ENCODE measurements at regions not wholly inside any gene's neighbourhood (a gene's known extent, or its start where the extent isn't known, plus 50 kb on each side); places are given as distances from the start of the nearest gene placed in this dataset.

GRCh38 chr14:61226015-61226654 lies 55.0 kb downstream of the TMEM30B start:
- Histone ChIP-seq H3K9me3 (no peaks in the 10 kb centered on the region), H3K4me3 (ENCODE audit: control insufficient read depth in 1 of 2, extremely low read depth in 1 of 2, low read length in 1 of 2) (no peak overlapping the region), H3K27ac (ENCODE audit: low read length) (no peak overlapping the region), H3K36me3 (ENCODE audit: control insufficient read depth in 2 of 2, extremely low read depth in 1 of 2, insufficient read depth in 1 of 2, low read length in 1 of 2) (no peaks in the 10 kb centered on the region), H3K27me3 (replicated peaks in 1 of 2; ENCODE audit: control insufficient read depth in 2 of 2, extremely low read depth in 1 of 2, insufficient read depth in 2 of 2, low read length in 1 of 2) (peaks cover 0 to 8% of the 10 kb centered on the region in 2 experiments), H3K4me1 (ENCODE audit: control insufficient read depth in 1 of 2, extremely low read depth in 1 of 2, insufficient read depth in 2 of 2, low read length in 2 of 2) (no peaks in the 10 kb centered on the region)
- 67% methylated on average over 2 of the region's 5 CpGs for WGBS (ENCODE audit: insufficient coverage)
- DNase-seq (no peak), ATAC-seq (replicated peaks in 1 of 4) (no peak)
- H3K4me1 Mint-ChIP-seq: no peaks in the 10 kb centered on the region
- peaks cover 29 to 37% of the 10 kb centered on the region in 2 donors for H3K27me3 Mint-ChIP-seq
- H3K9me3 Mint-ChIP-seq: no peaks in the 10 kb centered on the region
- ChIA-PET POLR2A (no interaction called here), CTCF (no interaction called here)
- no peak overlapping the region for H3K27ac Mint-ChIP-seq
- H3K36me3 Mint-ChIP-seq: no peaks in the 10 kb centered on the region
- no peak overlapping the region for H3K4me3 Mint-ChIP-seq

- ATAC-seq (replicated peaks in 1 of 4) (no peak), DNase-seq (no peak)
- H3K27ac ChIP-seq (ENCODE audit: low read length): no peak overlapping the region
- no peak overlapping the region for H3K4me3 Mint-ChIP-seq
- POLR2A ChIA-PET: no interaction called here
- CTCF ChIA-PET: no interaction called here
- H3K9me3 Mint-ChIP-seq: no peaks in the 10 kb centered on the region
- WGBS (ENCODE audit: insufficient coverage): 100% methylated on average over 2 of the region's 6 CpGs
- H3K27ac Mint-ChIP-seq: no peak overlapping the region
- no peaks in the 10 kb centered on the region for H3K4me1 Mint-ChIP-seq
- no peak overlapping the region for H3K4me3 ChIP-seq (ENCODE audit: control insufficient read depth in 1 of 2, extremely low read depth in 1 of 2, low read length in 1 of 2)
- H3K4me1 ChIP-seq (ENCODE audit: control insufficient read depth in 1 of 2, extremely low read depth in 1 of 2, insufficient read depth in 2 of 2, low read length in 2 of 2): no peaks in the 10 kb centered on the region
- no peaks in the 10 kb centered on the region for H3K9me3 ChIP-seq
- H3K36me3 Mint-ChIP-seq: no peaks in the 10 kb centered on the region
- no peaks in the 10 kb centered on the region for H3K36me3 ChIP-seq (ENCODE audit: control insufficient read depth in 2 of 2, extremely low read depth in 1 of 2, insufficient read depth in 1 of 2, low read length in 1 of 2)
- H3K27me3 Mint-ChIP-seq: peaks cover 32 to 37% of the 10 kb centered on the region in 2 donors
- H3K27me3 ChIP-seq (replicated peaks in 1 of 2; ENCODE audit: control insufficient read depth in 2 of 2, extremely low read depth in 1 of 2, insufficient read depth in 2 of 2, low read length in 1 of 2): peaks cover 0 to 11% of the 10 kb centered on the region in 2 experiments
These were observed 55.8 kb downstream of the TMEM30B start for GRCh38 chr14:61225344-61225743.

GRCh38 chr14:61223552-61223951 lies 57.6 kb downstream of the TMEM30B start:
- Mint-ChIP-seq H3K36me3 (no peaks in the 10 kb centered on the region), H3K9me3 (no peaks in the 10 kb centered on the region), H3K27me3 (peaks cover 43 to 49% of the 10 kb centered on the region in 2 donors), H3K4me1 (no peaks in the 10 kb centered on the region), H3K4me3 (no peak overlapping the region), H3K27ac (no peak overlapping the region)
- no peaks in the 10 kb centered on the region for H3K4me1 ChIP-seq (ENCODE audit: control insufficient read depth in 1 of 2, extremely low read depth in 1 of 2, insufficient read depth in 2 of 2, low read length in 2 of 2)
- ChIA-PET POLR2A (no interaction called here), CTCF (no interaction called here)
- peaks cover 0 to 11% of the 10 kb centered on the region in 2 experiments for H3K27me3 ChIP-seq (replicated peaks in 1 of 2; ENCODE audit: control insufficient read depth in 2 of 2, extremely low read depth in 1 of 2, insufficient read depth in 2 of 2, low read length in 1 of 2)
- no peak for DNase-seq
- no peaks in the 10 kb centered on the region for H3K9me3 ChIP-seq
- no peak overlapping the region for H3K4me3 ChIP-seq (ENCODE audit: control insufficient read depth in 1 of 2, extremely low read depth in 1 of 2, low read length in 1 of 2)
- H3K27ac ChIP-seq (ENCODE audit: low read length): no peak overlapping the region
- no peak for ATAC-seq (replicated peaks in 1 of 4)
- H3K36me3 ChIP-seq (ENCODE audit: control insufficient read depth in 2 of 2, extremely low read depth in 1 of 2, insufficient read depth in 1 of 2, low read length in 1 of 2): no peaks in the 10 kb centered on the region

GRCh38 chr14:61222388-61222787 lies 58.8 kb downstream of the TMEM30B start:
- Mint-ChIP-seq H3K4me1 (no peaks in the 10 kb centered on the region), H3K9me3 (no peaks in the 10 kb centered on the region), H3K27me3 (peaks cover 43 to 52% of the 10 kb centered on the region in 2 donors), H3K36me3 (no peaks in the 10 kb centered on the region), H3K4me3 (no peak overlapping the region), H3K27ac (no peak overlapping the region)
- no peaks in the 10 kb centered on the region for H3K36me3 ChIP-seq (ENCODE audit: control insufficient read depth in 2 of 2, extremely low read depth in 1 of 2, insufficient read depth in 1 of 2, low read length in 1 of 2)
- DNase-seq: no peak
- H3K4me1 ChIP-seq (ENCODE audit: control insufficient read depth in 1 of 2, extremely low read depth in 1 of 2, insufficient read depth in 2 of 2, low read length in 2 of 2): no peaks in the 10 kb centered on the region
- ChIA-PET POLR2A (no interaction called here), CTCF (interaction anchor here in 1 of 2 donors (0.6 kb wide), 1 partner anchor 59 kb away, joined by 3 read pairs; no protein-coding TSS in a partner anchor)
- no peak overlapping the region for H3K4me3 ChIP-seq (ENCODE audit: control insufficient read depth in 1 of 2, extremely low read depth in 1 of 2, low read length in 1 of 2)
- no peak for ATAC-seq (replicated peaks in 1 of 4)
- 83% methylated on average over 2 of the region's 3 CpGs for WGBS (ENCODE audit: insufficient coverage)
- peaks cover 0 to 11% of the 10 kb centered on the region in 2 experiments for H3K27me3 ChIP-seq (replicated peaks in 1 of 2; ENCODE audit: control insufficient read depth in 2 of 2, extremely low read depth in 1 of 2, insufficient read depth in 2 of 2, low read length in 1 of 2)
- H3K9me3 ChIP-seq: no peaks in the 10 kb centered on the region
- H3K27ac ChIP-seq (ENCODE audit: low read length): no peak overlapping the region

GRCh38 chr14:61221906-61222305 lies 59.2 kb downstream of the TMEM30B start:
- H3K27ac Mint-ChIP-seq: no peak overlapping the region
- H3K27me3 Mint-ChIP-seq: peaks cover 40 to 52% of the 10 kb centered on the region in 2 donors
- H3K27me3 ChIP-seq (replicated peaks in 1 of 2; ENCODE audit: control insufficient read depth in 2 of 2, extremely low read depth in 1 of 2, insufficient read depth in 2 of 2, low read length in 1 of 2): peaks cover 0 to 11% of the 10 kb centered on the region in 2 experiments
- no peak overlapping the region for H3K4me3 ChIP-seq (ENCODE audit: control insufficient read depth in 1 of 2, extremely low read depth in 1 of 2, low read length in 1 of 2)
- no peak overlapping the region for H3K4me3 Mint-ChIP-seq
- DNase-seq (no peak), ATAC-seq (replicated peaks in 1 of 4) (no peak)
- POLR2A ChIA-PET: no interaction called here
- H3K4me1 Mint-ChIP-seq: no peaks in the 10 kb centered on the region
- no peaks in the 10 kb centered on the region for H3K4me1 ChIP-seq (ENCODE audit: control insufficient read depth in 1 of 2, extremely low read depth in 1 of 2, insufficient read depth in 2 of 2, low read length in 2 of 2)
- CTCF ChIA-PET: no interaction called here
- no peaks in the 10 kb centered on the region for H3K36me3 Mint-ChIP-seq
- WGBS (ENCODE audit: insufficient coverage): no CpG with 5 or more reads among the region's 3 CpGs
- no peaks in the 10 kb centered on the region for H3K9me3 ChIP-seq
- no peak overlapping the region for H3K27ac ChIP-seq (ENCODE audit: low read length)
- no peaks in the 10 kb centered on the region for H3K9me3 Mint-ChIP-seq
- no peaks in the 10 kb centered on the region for H3K36me3 ChIP-seq (ENCODE audit: control insufficient read depth in 2 of 2, extremely low read depth in 1 of 2, insufficient read depth in 1 of 2, low read length in 1 of 2)

- no peaks in the 10 kb centered on the region for H3K9me3 Mint-ChIP-seq
- no peaks in the 10 kb centered on the region for H3K4me1 Mint-ChIP-seq
- H3K36me3 Mint-ChIP-seq: no peaks in the 10 kb centered on the region
- H3K4me3 ChIP-seq (ENCODE audit: control insufficient read depth in 1 of 2, extremely low read depth in 1 of 2, low read length in 1 of 2): no peak overlapping the region
- DNase-seq: no peak
- no peaks in the 10 kb centered on the region for H3K9me3 ChIP-seq
- no peak overlapping the region for H3K27ac ChIP-seq (ENCODE audit: low read length)
- no peak overlapping the region for H3K27ac Mint-ChIP-seq
- no CpG with 5 or more reads among the region's 3 CpGs for WGBS (ENCODE audit: insufficient coverage)
- no peaks in the 10 kb centered on the region for H3K4me1 ChIP-seq (ENCODE audit: control insufficient read depth in 1 of 2, extremely low read depth in 1 of 2, insufficient read depth in 2 of 2, low read length in 2 of 2)
- H3K27me3 ChIP-seq (replicated peaks in 1 of 2; ENCODE audit: control insufficient read depth in 2 of 2, extremely low read depth in 1 of 2, insufficient read depth in 2 of 2, low read length in 1 of 2): peaks cover 0 to 11% of the 10 kb centered on the region in 2 experiments
- no peak for ATAC-seq (replicated peaks in 1 of 4)
- ChIA-PET POLR2A (no interaction called here), CTCF (interaction anchor here in 1 of 2 donors (0.9 kb wide), 1 partner anchor 618 kb away, joined by 7 read pairs; no protein-coding TSS in a partner anchor)
- H3K4me3 Mint-ChIP-seq: no peak overlapping the region
- peaks cover 38 to 45% of the 10 kb centered on the region in 2 donors for H3K27me3 Mint-ChIP-seq
- no peaks in the 10 kb centered on the region for H3K36me3 ChIP-seq (ENCODE audit: control insufficient read depth in 2 of 2, extremely low read depth in 1 of 2, insufficient read depth in 1 of 2, low read length in 1 of 2)
These were observed 61.5 kb downstream of the TMEM30B start for GRCh38 chr14:61219673-61220072.

GRCh38 chr14:61219256-61219655 lies 61.9 kb downstream of the TMEM30B start:
- H3K27me3 ChIP-seq (replicated peaks in 1 of 2; ENCODE audit: control insufficient read depth in 2 of 2, extremely low read depth in 1 of 2, insufficient read depth in 2 of 2, low read length in 1 of 2): peaks cover 0 to 11% of the 10 kb centered on the region in 2 experiments
- H3K9me3 ChIP-seq: no peaks in the 10 kb centered on the region
- no peak overlapping the region for H3K4me3 Mint-ChIP-seq
- WGBS (ENCODE audit: insufficient coverage): no CpG with 5 or more reads among the region's 1 CpG
- no peak overlapping the region for H3K4me3 ChIP-seq (ENCODE audit: control insufficient read depth in 1 of 2, extremely low read depth in 1 of 2, low read length in 1 of 2)
- POLR2A ChIA-PET: no interaction called here
- no peaks in the 10 kb centered on the region for H3K36me3 Mint-ChIP-seq
- DNase-seq: no peak
- H3K27me3 Mint-ChIP-seq: peaks cover 38 to 41% of the 10 kb centered on the region in 2 donors
- no peaks in the 10 kb centered on the region for H3K9me3 Mint-ChIP-seq
- no peak for ATAC-seq (replicated peaks in 1 of 4)
- CTCF ChIA-PET: interaction anchor here in 1 of 2 donors (0.9 kb wide), 1 partner anchor 618 kb away, joined by 7 read pairs; no protein-coding TSS in a partner anchor
- H3K27ac Mint-ChIP-seq: no peak overlapping the region
- no peaks in the 10 kb centered on the region for H3K4me1 ChIP-seq (ENCODE audit: control insufficient read depth in 1 of 2, extremely low read depth in 1 of 2, insufficient read depth in 2 of 2, low read length in 2 of 2)
- H3K36me3 ChIP-seq (ENCODE audit: control insufficient read depth in 2 of 2, extremely low read depth in 1 of 2, insufficient read depth in 1 of 2, low read length in 1 of 2): no peaks in the 10 kb centered on the region
- H3K4me1 Mint-ChIP-seq: no peaks in the 10 kb centered on the region
- no peak overlapping the region for H3K27ac ChIP-seq (ENCODE audit: low read length)

All from T-cell (primary cell).